HUES6 (cell line): ENCODE measurements at regions not wholly inside any gene's neighbourhood (a gene's known extent, or its start where the extent isn't known, plus 50 kb on each side); places are given as distances from the start of the nearest gene placed in this dataset.

ENCODE experiments used
- H3K27ac ChIP-seq: 2 replicates; pipeline ENCODE4 v1.7.0; 2013; ENCODE audit warnings: low read depth, mild to moderate bottlenecking, low read length, inconsistent platforms
- H3K27me3 ChIP-seq: 2 replicates; pipeline ENCODE4 v1.6.1; 2013; ENCODE audit warnings: low read length; ENCODE audit not compliant: control insufficient read depth, insufficient read depth
- H3K36me3 ChIP-seq: 2 replicates; pipeline ENCODE4 v1.6.1; 2013; ENCODE audit warnings: low read length; ENCODE audit not compliant: control insufficient read depth, insufficient read depth
- H3K4me1 ChIP-seq: 2 replicates; pipeline ENCODE4 v1.6.1; 2013; ENCODE audit warnings: low read length; ENCODE audit not compliant: control insufficient read depth, insufficient read depth
- H3K4me3 ChIP-seq: 2 replicates; pipeline ENCODE4 v1.5.1; 2013; ENCODE audit warnings: low read depth, low read length
- H3K9ac ChIP-seq: one replicate; pipeline ENCODE4 v1.6.1; 2013; ENCODE audit warnings: mild to moderate bottlenecking, low read length
- H3K9me3 ChIP-seq: 2 replicates; pipeline ENCODE4 v1.6.1; 2013; ENCODE audit warnings: low read depth, low read length; ENCODE audit not compliant: control insufficient read depth, insufficient read depth

DNA sequence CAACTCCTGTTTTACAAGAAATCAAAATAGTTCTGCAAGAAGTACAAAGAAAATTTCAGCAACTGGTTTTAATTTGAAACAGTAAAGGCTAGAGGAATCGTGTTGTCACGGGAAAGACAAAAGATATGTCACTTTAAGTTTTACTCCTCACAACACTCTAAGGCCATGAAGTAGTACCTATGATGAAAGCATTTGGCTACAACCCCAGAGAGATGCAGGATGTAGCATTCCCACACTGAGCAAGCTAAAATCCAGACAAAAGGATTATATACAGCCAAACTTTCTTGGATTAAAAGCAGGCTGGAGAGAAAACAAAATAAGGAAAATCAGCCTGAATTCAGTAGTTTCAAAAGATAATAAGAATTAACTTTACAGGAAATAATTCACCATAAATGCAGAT is 245.5 kb upstream of the STEAP1 start:
- no peaks in the 10 kb centered on the region for H3K9me3 ChIP-seq
- H3K27me3 ChIP-seq, result no peaks in the 10 kb centered on the region
- H3K4me3 ChIP-seq, result no peak overlapping the region
- no peak overlapping the region for H3K9ac ChIP-seq
- H3K36me3 ChIP-seq, result no peaks in the 10 kb centered on the region
- no peaks in the 10 kb centered on the region for H3K4me1 ChIP-seq
- no peak overlapping the region for H3K27ac ChIP-seq

DNA sequence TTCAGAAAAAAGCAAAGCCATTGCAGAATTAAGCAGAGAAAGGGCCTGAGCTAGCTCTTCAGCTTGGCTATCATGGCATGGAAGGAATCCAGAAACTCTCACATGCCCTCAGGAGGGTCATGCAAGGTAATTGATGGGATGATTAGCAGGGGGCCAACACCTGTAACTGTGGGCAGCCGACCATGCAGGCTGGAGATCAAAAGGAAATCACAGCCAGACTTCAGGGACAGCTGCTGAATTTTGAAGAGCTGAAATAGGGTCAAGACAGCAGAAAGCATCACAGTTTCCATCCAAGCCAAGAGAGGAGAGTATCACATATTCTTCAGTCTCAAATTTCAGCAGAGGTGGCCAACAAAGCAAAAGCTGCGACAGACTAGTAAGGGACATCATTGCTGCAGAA is 239.6 kb upstream of the STEAP1 start:
- Histone ChIP-seq H3K27me3 (no peaks in the 10 kb centered on the region), H3K9me3 (no peaks in the 10 kb centered on the region), H3K9ac (no peak overlapping the region), H3K4me3 (no peak overlapping the region), H3K27ac (no peak overlapping the region), H3K4me1 (peaks cover 4% of the 10 kb centered on the region; the same call in 1 of the 2 replicates), H3K36me3 (no peaks in the 10 kb centered on the region)

DNA sequence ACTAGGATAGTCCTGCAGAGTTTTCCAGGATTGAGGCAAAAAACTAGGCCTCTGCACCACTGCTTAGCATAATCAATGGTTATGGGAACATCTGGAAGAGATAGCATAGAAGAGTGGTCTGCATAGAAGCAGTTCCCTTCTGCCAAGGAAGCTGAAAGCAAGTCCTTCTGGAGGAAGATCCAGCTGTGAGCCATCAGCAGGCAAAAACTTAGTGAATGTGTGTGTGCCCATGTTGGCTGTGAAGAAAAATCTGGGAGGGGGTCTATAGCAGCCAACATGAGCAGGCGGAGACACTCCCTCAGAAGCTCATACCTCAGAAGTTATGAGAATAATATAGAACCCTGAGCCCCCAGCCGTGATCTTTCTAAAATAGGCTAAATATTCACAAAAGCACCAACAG is 228.1 kb upstream of the STEAP1 start:
- no peaks in the 10 kb centered on the region for H3K9me3 ChIP-seq
- no peaks in the 10 kb centered on the region for H3K4me1 ChIP-seq
- H3K27ac ChIP-seq, result no peak overlapping the region
- no peak overlapping the region for H3K9ac ChIP-seq
- H3K36me3 ChIP-seq, result no peaks in the 10 kb centered on the region
- H3K27me3 ChIP-seq, result no peaks in the 10 kb centered on the region
- no peak overlapping the region for H3K4me3 ChIP-seq

DNA sequence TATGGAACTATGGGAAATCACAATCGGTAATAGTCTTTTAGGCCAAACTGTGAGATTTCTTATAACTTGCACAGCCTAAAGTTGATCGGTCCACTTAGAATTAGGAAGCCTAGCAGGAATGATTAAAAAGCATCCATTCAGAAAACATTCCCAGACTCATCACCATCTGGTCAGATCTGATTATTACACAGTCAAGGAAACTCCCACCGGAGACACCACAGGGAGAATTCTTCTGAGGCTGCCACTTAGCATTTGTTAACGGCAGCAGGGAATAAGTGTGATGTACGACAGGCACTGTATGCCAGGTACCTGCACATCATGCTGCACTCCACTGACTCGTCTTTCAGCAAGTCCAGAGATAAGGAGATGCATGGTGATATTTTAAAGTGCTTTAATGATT is 227.6 kb upstream of the STEAP1 start:
- Histone ChIP-seq H3K36me3 (no peaks in the 10 kb centered on the region), H3K27ac (no peak overlapping the region), H3K27me3 (no peaks in the 10 kb centered on the region), H3K4me1 (no peaks in the 10 kb centered on the region), H3K9me3 (no peaks in the 10 kb centered on the region), H3K9ac (no peak overlapping the region), H3K4me3 (no peak overlapping the region)

DNA sequence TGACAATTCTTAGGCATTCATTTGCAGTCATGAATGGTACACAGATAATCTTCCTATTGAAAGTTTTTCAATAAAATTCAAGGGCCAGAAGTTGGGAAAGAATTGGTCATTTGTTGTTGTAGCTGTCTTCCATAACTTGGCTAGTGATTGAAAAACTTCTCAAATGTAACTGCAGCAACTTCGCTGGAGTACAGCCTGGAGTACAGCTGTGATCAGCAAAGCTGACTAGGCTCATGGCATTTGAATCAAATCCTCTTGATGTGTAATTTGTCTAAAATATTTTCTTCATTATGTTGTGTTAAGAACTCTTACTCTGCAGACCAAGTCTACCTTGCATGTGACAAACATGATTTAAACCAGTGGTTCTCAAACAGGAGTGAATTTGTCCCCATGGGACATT is 226.5 kb upstream of the STEAP1 start:
- H3K36me3 ChIP-seq, result no peaks in the 10 kb centered on the region
- no peaks in the 10 kb centered on the region for H3K9me3 ChIP-seq
- H3K4me3 ChIP-seq, result no peak overlapping the region
- no peak overlapping the region for H3K27ac ChIP-seq
- no peaks in the 10 kb centered on the region for H3K27me3 ChIP-seq
- H3K4me1 ChIP-seq, result no peaks in the 10 kb centered on the region
- no peak overlapping the region for H3K9ac ChIP-seq

DNA sequence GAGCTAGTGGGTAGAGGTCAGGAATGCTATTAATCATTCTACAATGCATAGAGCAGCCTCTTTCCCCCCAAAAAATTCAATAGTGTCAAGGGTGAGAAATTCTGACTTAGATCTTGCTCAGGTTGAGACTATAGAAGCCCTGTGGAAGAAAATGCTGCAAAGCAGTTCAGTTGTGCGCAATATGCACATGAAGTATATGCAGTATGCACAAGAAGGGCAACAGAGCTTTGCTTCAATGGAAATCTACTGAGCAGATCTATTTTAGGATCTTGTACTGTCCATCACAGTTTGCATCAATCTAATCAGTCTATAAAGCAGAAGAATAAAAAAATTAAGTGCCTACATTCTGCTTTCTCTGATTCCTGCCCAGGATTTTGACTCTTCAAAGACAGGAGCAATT is 225.8 kb upstream of the STEAP1 start:
- H3K9ac ChIP-seq, result no peak overlapping the region
- no peak overlapping the region for H3K27ac ChIP-seq
- no peaks in the 10 kb centered on the region for H3K36me3 ChIP-seq
- H3K4me3 ChIP-seq, result no peak overlapping the region
- H3K4me1 ChIP-seq, result no peaks in the 10 kb centered on the region
- no peaks in the 10 kb centered on the region for H3K27me3 ChIP-seq
- H3K9me3 ChIP-seq, result no peaks in the 10 kb centered on the region

DNA sequence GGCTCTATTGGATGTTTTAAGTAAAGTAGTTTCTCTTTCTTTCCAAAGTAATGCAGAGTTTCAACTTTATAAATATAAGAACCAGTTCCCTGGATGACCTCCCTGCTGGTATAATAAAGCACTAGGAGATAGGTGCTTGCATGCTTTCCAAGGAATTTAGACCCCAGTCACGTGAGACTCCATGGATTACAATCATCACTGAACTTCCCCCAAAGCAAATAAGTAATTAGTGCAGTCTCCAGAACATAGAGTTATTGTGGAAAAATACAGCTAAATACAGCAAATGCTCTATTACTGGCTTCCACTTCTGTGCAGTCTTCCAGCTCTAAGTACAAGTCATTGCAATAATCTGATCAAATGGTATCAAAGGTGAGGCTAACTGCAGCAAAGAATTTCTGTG is 220.2 kb upstream of the STEAP1 start:
- no peaks in the 10 kb centered on the region for H3K9me3 ChIP-seq
- H3K9ac ChIP-seq, result no peak overlapping the region
- H3K4me1 ChIP-seq, result no peaks in the 10 kb centered on the region
- H3K36me3 ChIP-seq, result no peaks in the 10 kb centered on the region
- H3K4me3 ChIP-seq, result no peak overlapping the region
- H3K27me3 ChIP-seq, result no peaks in the 10 kb centered on the region
- no peak overlapping the region for H3K27ac ChIP-seq

DNA sequence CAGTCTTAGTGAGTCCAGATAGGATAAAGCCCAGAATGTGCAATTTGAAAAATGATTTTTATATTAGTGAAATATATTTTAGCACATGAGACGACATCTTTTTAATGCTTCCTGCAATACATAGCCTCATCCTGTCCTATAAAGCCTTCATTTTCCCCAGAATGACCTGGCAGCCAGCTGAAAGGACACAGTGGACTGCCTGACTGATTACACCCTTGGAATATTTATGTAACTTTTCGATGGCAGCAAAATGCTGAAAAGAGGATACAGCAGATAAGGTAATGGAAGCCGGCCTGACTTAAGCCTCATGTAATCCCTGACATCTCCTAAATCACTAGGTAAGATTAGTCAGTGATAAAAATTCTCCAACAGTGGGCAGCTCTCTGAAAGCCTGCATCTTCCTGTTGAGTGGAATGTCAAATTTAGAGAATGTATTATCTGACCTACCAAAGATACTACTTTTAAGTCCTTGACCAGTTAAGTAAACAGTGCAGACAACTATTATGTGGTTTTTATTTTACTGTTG is 210.7 kb upstream of the STEAP1 start:
- Histone ChIP-seq H3K27me3 (no peaks in the 10 kb centered on the region), H3K27ac (no peak overlapping the region), H3K9ac (no peak overlapping the region), H3K4me3 (no peak overlapping the region), H3K9me3 (no peaks in the 10 kb centered on the region), H3K36me3 (no peaks in the 10 kb centered on the region), H3K4me1 (no peaks in the 10 kb centered on the region)

DNA sequence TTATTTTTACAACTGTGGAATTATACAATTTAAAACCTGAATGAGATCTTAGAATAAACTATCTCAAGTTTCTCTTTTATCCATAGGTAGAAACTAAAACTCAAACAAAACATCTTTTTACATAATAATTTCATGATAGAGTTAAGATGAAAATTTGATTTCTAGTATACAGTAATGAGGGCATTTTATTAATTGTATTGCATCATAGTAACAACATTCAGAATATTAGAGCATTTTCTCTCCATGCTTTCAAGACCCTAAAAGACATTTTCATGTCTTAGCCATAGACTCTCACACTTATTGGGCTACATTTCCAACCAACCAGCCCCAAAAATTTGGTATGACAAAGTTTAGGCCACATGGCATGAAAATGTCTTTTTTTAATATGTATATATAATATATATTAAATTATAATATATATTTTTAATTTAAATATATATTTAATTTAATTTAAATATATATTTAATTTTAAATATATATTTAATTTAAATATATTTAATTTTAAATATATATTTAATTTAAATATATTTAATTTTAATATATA is 195.7 kb upstream of the STEAP1 start:
- Histone ChIP-seq H3K4me3 (no peak overlapping the region), H3K27ac (no peak overlapping the region), H3K27me3 (no peaks in the 10 kb centered on the region)

DNA sequence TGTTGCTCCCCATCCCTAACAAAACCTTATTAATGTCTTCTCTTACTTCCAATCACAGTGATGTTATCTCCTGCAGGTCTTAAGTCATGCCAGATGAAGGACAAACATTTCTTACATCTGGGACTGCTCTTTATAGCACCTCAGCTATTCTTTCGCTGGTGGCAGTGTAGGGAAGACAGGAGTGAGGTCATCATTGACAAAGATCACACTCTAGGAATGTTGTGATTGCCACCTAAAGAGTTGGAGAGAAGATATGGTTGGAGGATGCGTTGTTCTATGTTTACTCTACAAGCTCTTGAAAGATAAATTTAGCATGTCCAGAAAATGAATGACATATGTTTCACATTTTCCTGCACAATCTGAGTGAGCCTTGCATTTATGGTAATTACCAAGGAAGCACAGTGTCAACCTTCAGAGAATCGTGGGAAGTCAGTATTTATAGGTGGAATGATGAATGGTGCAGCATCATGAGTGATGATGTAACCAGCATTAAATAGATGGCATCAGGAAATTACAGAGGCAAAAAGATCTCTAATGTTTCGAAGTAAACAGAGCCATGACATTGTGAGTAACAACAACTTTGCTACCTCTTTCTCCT is 188.1 kb upstream of the STEAP1 start:
- Histone ChIP-seq H3K9me3 (no peaks in the 10 kb centered on the region), H3K9ac (no peak overlapping the region), H3K36me3 (no peaks in the 10 kb centered on the region), H3K4me3 (no peak overlapping the region), H3K27ac (no peak overlapping the region), H3K27me3 (no peaks in the 10 kb centered on the region), H3K4me1 (no peaks in the 10 kb centered on the region)

More for the DNA sequence above, 195.7 kb upstream of the STEAP1 start:
- H3K4me1 ChIP-seq, result no peaks in the 10 kb centered on the region
- no peaks in the 10 kb centered on the region for H3K36me3 ChIP-seq
- no peak overlapping the region for H3K9ac ChIP-seq
- peaks cover 4% of the 10 kb centered on the region; the same call in 1 of the 2 replicates for H3K9me3 ChIP-seq

DNA sequence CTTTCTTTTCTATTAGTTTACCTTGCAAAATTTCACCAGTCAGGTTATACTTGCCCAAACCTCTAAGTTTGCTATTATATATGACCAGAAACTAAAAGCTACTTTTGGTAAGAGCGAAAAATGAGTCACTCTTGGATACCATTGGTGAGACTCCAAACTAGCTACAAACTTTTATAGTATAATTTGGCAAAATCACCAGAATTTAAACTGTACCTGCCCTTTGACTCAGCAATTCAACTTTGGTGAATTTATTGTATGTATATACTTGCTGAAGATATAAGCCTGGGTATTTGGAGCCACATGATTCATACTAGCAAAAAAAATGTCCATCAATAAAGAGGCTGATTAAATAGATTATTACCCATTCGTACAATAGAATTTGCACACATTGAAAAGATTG is 178.7 kb upstream of the STEAP1 start:
- H3K27me3 ChIP-seq, result no peaks in the 10 kb centered on the region
- H3K36me3 ChIP-seq, result no peaks in the 10 kb centered on the region
- H3K9ac ChIP-seq, result no peak overlapping the region
- H3K4me3 ChIP-seq, result no peak overlapping the region
- H3K27ac ChIP-seq, result no peak overlapping the region
- no peaks in the 10 kb centered on the region for H3K4me1 ChIP-seq
- H3K9me3 ChIP-seq, result no peaks in the 10 kb centered on the region
